ENCODE measurements at regions not wholly inside any gene's neighbourhood (a gene's known extent, or its start where the extent isn't known, plus 50 kb on each side); places are given as distances from the start of the nearest gene placed in this dataset.

DNA sequence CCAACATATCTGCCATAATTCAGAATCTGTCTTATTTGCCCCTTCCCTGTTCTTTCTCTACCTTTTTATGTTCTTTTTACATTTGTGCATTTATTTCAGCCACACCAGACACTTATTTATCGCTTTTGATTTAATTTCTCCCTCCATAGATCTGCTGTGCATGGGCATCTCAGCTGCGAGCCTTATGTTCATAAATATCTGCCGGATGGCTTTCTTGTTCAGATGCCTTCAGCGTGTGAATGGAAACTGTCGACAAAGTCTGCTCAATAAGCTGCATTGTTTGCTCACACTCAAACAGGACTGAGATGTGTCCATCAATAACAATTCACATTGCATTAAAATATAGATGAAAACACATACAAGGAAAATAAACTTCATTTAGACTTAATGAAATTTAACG lies 374.6 kb upstream of the FAT3 start:
- CTCF ChIA-PET = no interaction called here
- H3K27ac ChIP-seq (ENCODE audit: insufficient read depth in 1 of 2, low read depth in 1 of 2, low read length in 2 of 2, poor library complexity in 1 of 2, severe bottlenecking in 2 of 2) = no peak overlapping the region
- DNase-seq = no peak
- no peaks in the 10 kb centered on the region for H3K27me3 ChIP-seq (replicated peaks in 2 of 5; ENCODE audit: control insufficient read depth in 4 of 5, insufficient read depth in 5 of 5, low read length in 4 of 5)
- no peaks in the 10 kb centered on the region for H3K4me1 ChIP-seq (ENCODE audit: control extremely low read depth in 1 of 4, control insufficient read depth in 4 of 4, insufficient read depth in 4 of 4, low read length in 3 of 4)
- H3K36me3 ChIP-seq (ENCODE audit: control insufficient read depth in 4 of 4, insufficient read depth in 4 of 4, low read length in 3 of 4) = no peaks in the 10 kb centered on the region
- 90% methylated on average over 3 of the region's 6 CpGs for WGBS (ENCODE audit: insufficient coverage)
- H3K9me3 ChIP-seq (ENCODE audit: control extremely low read depth in 1 of 5, control insufficient read depth in 4 of 5, insufficient read depth in 2 of 5, low read depth in 1 of 5, low read length in 4 of 5) = no peaks in the 10 kb centered on the region
- POLR2A ChIA-PET = no interaction called here
- H3K4me3 ChIP-seq (ENCODE audit: control insufficient read depth in 1 of 7, extremely low read depth in 1 of 7, insufficient read depth in 4 of 7, low read depth in 2 of 7, low read length in 6 of 7) = no peak overlapping the region

- H3K9me3 ChIP-seq (ENCODE audit: control extremely low read depth in 1 of 5, control insufficient read depth in 4 of 5, insufficient read depth in 2 of 5, low read depth in 1 of 5, low read length in 4 of 5) = no peaks in the 10 kb centered on the region
- no peak overlapping the region for H3K27ac ChIP-seq (ENCODE audit: insufficient read depth in 1 of 2, low read depth in 1 of 2, low read length in 2 of 2, poor library complexity in 1 of 2, severe bottlenecking in 2 of 2)
- H3K36me3 ChIP-seq (ENCODE audit: control insufficient read depth in 4 of 4, insufficient read depth in 4 of 4, low read length in 3 of 4) = no peaks in the 10 kb centered on the region
- WGBS (ENCODE audit: insufficient coverage) = no CpG with 5 or more reads among the region's 2 CpGs
- ChIA-PET POLR2A (interaction anchor here (0.6 kb wide), 1 partner anchor 261 kb away, joined by 5 read pairs; no protein-coding TSS in a partner anchor), CTCF (no interaction called here)
- DNase-seq = no peak
- no peaks in the 10 kb centered on the region for H3K27me3 ChIP-seq (replicated peaks in 2 of 5; ENCODE audit: control insufficient read depth in 4 of 5, insufficient read depth in 5 of 5, low read length in 4 of 5)
- no peak overlapping the region for H3K4me3 ChIP-seq (ENCODE audit: control insufficient read depth in 1 of 7, extremely low read depth in 1 of 7, insufficient read depth in 4 of 7, low read depth in 2 of 7, low read length in 6 of 7)
- no peaks in the 10 kb centered on the region for H3K4me1 ChIP-seq (ENCODE audit: control extremely low read depth in 1 of 4, control insufficient read depth in 4 of 4, insufficient read depth in 4 of 4, low read length in 3 of 4)
Observed at GRCh38 chr11:91846649-91847048, 378.0 kb upstream of the FAT3 start.

DNA sequence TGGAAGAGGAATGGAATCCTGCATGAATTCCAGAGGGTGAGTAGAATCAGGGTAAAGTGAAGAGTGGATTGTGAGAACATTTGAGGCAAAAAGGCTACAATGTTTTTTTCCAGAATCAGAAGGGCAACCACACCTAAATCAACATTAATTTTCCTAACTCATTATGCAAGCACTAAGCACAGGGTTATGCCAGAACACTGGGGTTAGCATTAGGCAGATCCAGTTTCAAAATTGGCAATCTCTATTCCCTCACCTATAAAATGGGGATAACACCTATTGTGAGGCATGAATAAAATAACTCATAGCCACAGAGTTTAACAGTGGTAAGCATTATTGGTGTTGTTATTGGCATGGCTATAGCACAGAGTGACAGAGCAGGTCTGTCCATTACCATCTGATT lies 378.6 kb upstream of the FAT3 start:
- H3K4me3 ChIP-seq (ENCODE audit: control insufficient read depth in 1 of 7, extremely low read depth in 1 of 7, insufficient read depth in 4 of 7, low read depth in 2 of 7, low read length in 6 of 7) = no peak overlapping the region
- no peaks in the 10 kb centered on the region for H3K9me3 ChIP-seq (ENCODE audit: control extremely low read depth in 1 of 5, control insufficient read depth in 4 of 5, insufficient read depth in 2 of 5, low read depth in 1 of 5, low read length in 4 of 5)
- H3K27me3 ChIP-seq (replicated peaks in 2 of 5; ENCODE audit: control insufficient read depth in 4 of 5, insufficient read depth in 5 of 5, low read length in 4 of 5) = no peaks in the 10 kb centered on the region
- POLR2A ChIA-PET = interaction anchor here (0.6 kb wide), 1 partner anchor 261 kb away, joined by 5 read pairs; no protein-coding TSS in a partner anchor
- no peaks in the 10 kb centered on the region for H3K4me1 ChIP-seq (ENCODE audit: control extremely low read depth in 1 of 4, control insufficient read depth in 4 of 4, insufficient read depth in 4 of 4, low read length in 3 of 4)
- no peaks in the 10 kb centered on the region for H3K36me3 ChIP-seq (ENCODE audit: control insufficient read depth in 4 of 4, insufficient read depth in 4 of 4, low read length in 3 of 4)
- CTCF ChIA-PET = no interaction called here
- no peak for DNase-seq
- H3K27ac ChIP-seq (ENCODE audit: insufficient read depth in 1 of 2, low read depth in 1 of 2, low read length in 2 of 2, poor library complexity in 1 of 2, severe bottlenecking in 2 of 2) = no peak overlapping the region

DNA sequence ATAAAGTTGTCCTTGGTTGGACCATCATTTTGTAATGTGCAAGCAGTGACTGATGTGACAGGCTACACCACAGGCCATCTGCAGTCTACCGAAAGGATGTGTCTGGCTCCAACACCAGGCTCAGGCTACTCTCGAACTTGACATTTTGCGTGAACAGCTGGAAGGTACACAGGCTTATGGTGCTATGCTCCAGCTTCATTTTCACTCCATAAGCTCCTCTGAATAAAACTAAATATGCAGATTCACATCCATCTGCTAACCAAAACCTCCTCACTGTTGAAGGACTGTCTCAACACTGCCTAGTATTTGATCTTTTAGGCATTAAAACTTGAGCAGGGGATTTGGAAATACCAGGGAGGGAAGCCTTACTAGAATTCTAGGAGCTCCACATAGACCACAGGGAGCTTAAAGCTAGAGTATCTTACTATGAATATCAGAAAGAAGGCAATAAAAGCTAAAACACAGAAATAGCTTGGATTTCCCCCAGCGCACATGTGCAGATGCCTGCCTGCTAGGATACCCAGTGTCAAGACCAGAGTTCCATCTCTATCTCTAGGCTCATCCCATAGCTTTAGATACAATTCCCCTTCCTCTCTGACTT lies 383.9 kb upstream of the FAT3 start:
- no peaks in the 10 kb centered on the region for H3K9me3 ChIP-seq (ENCODE audit: control extremely low read depth in 1 of 5, control insufficient read depth in 4 of 5, insufficient read depth in 2 of 5, low read depth in 1 of 5, low read length in 4 of 5)

GRCh38 chr11:91837411-91838330 lies 386.9 kb upstream of the FAT3 start:
- Histone ChIP-seq H3K9me3 (ENCODE audit: control extremely low read depth in 1 of 5, control insufficient read depth in 4 of 5, insufficient read depth in 2 of 5, low read depth in 1 of 5, low read length in 4 of 5) (no peaks in the 10 kb centered on the region), H3K27me3 (replicated peaks in 2 of 5; ENCODE audit: control insufficient read depth in 4 of 5, insufficient read depth in 5 of 5, low read length in 4 of 5) (no peaks in the 10 kb centered on the region), H3K4me1 (ENCODE audit: control extremely low read depth in 1 of 4, control insufficient read depth in 4 of 4, insufficient read depth in 4 of 4, low read length in 3 of 4) (no peaks in the 10 kb centered on the region), H3K4me3 (ENCODE audit: control insufficient read depth in 1 of 7, extremely low read depth in 1 of 7, insufficient read depth in 4 of 7, low read depth in 2 of 7, low read length in 6 of 7) (no peak overlapping the region), H3K27ac (ENCODE audit: insufficient read depth in 1 of 2, low read depth in 1 of 2, low read length in 2 of 2, poor library complexity in 1 of 2, severe bottlenecking in 2 of 2) (no peak overlapping the region), H3K36me3 (ENCODE audit: control insufficient read depth in 4 of 4, insufficient read depth in 4 of 4, low read length in 3 of 4) (no peaks in the 10 kb centered on the region)
- no CpG with 5 or more reads among the region's 2 CpGs for WGBS (ENCODE audit: insufficient coverage)
- ChIA-PET POLR2A (no interaction called here), CTCF (no interaction called here)
- no peak for DNase-seq

More for the DNA sequence above, 383.9 kb upstream of the FAT3 start:
- H3K27me3 ChIP-seq (replicated peaks in 2 of 5; ENCODE audit: control insufficient read depth in 4 of 5, insufficient read depth in 5 of 5, low read length in 4 of 5) = no peaks in the 10 kb centered on the region
- CTCF ChIA-PET = no interaction called here
- DNase-seq = no peak
- 97% methylated on average over 4 of the region's 4 CpGs for WGBS (ENCODE audit: insufficient coverage)
- no peak overlapping the region for H3K4me3 ChIP-seq (ENCODE audit: control insufficient read depth in 1 of 7, extremely low read depth in 1 of 7, insufficient read depth in 4 of 7, low read depth in 2 of 7, low read length in 6 of 7)
- H3K4me1 ChIP-seq (ENCODE audit: control extremely low read depth in 1 of 4, control insufficient read depth in 4 of 4, insufficient read depth in 4 of 4, low read length in 3 of 4) = no peaks in the 10 kb centered on the region
- no peak overlapping the region for H3K27ac ChIP-seq (ENCODE audit: insufficient read depth in 1 of 2, low read depth in 1 of 2, low read length in 2 of 2, poor library complexity in 1 of 2, severe bottlenecking in 2 of 2)
- POLR2A ChIA-PET = no interaction called here
- no peaks in the 10 kb centered on the region for H3K36me3 ChIP-seq (ENCODE audit: control insufficient read depth in 4 of 4, insufficient read depth in 4 of 4, low read length in 3 of 4)

- Histone ChIP-seq H3K36me3 (ENCODE audit: control insufficient read depth in 4 of 4, insufficient read depth in 4 of 4, low read length in 3 of 4) (no peaks in the 10 kb centered on the region), H3K9me3 (ENCODE audit: control extremely low read depth in 1 of 5, control insufficient read depth in 4 of 5, insufficient read depth in 2 of 5, low read depth in 1 of 5, low read length in 4 of 5) (no peaks in the 10 kb centered on the region), H3K27me3 (replicated peaks in 2 of 5; ENCODE audit: control insufficient read depth in 4 of 5, insufficient read depth in 5 of 5, low read length in 4 of 5) (no peaks in the 10 kb centered on the region), H3K27ac (ENCODE audit: insufficient read depth in 1 of 2, low read depth in 1 of 2, low read length in 2 of 2, poor library complexity in 1 of 2, severe bottlenecking in 2 of 2) (no peak overlapping the region), H3K4me3 (ENCODE audit: control insufficient read depth in 1 of 7, extremely low read depth in 1 of 7, insufficient read depth in 4 of 7, low read depth in 2 of 7, low read length in 6 of 7) (no peak overlapping the region), H3K4me1 (ENCODE audit: control extremely low read depth in 1 of 4, control insufficient read depth in 4 of 4, insufficient read depth in 4 of 4, low read length in 3 of 4) (no peaks in the 10 kb centered on the region)
- POLR2A ChIA-PET = no interaction called here
- DNase-seq = no peak
- no CpG with 5 or more reads among the region's 3 CpGs for WGBS (ENCODE audit: insufficient coverage)
- CTCF ChIA-PET = no interaction called here
Observed at GRCh38 chr11:91835051-91835560, 389.5 kb upstream of the FAT3 start.

- no peaks in the 10 kb centered on the region for H3K27me3 ChIP-seq (replicated peaks in 2 of 5; ENCODE audit: control insufficient read depth in 4 of 5, insufficient read depth in 5 of 5, low read length in 4 of 5)
- CTCF ChIA-PET = no interaction called here
- POLR2A ChIA-PET = no interaction called here
- H3K27ac ChIP-seq (ENCODE audit: insufficient read depth in 1 of 2, low read depth in 1 of 2, low read length in 2 of 2, poor library complexity in 1 of 2, severe bottlenecking in 2 of 2) = no peak overlapping the region
- no peaks in the 10 kb centered on the region for H3K4me1 ChIP-seq (ENCODE audit: control extremely low read depth in 1 of 4, control insufficient read depth in 4 of 4, insufficient read depth in 4 of 4, low read length in 3 of 4)
- no peaks in the 10 kb centered on the region for H3K36me3 ChIP-seq (ENCODE audit: control insufficient read depth in 4 of 4, insufficient read depth in 4 of 4, low read length in 3 of 4)
- no peak for DNase-seq
- WGBS (ENCODE audit: insufficient coverage) = 93% methylated on average over 2 of the region's 4 CpGs
- H3K4me3 ChIP-seq (ENCODE audit: control insufficient read depth in 1 of 7, extremely low read depth in 1 of 7, insufficient read depth in 4 of 7, low read depth in 2 of 7, low read length in 6 of 7) = no peak overlapping the region
- H3K9me3 ChIP-seq (ENCODE audit: control extremely low read depth in 1 of 5, control insufficient read depth in 4 of 5, insufficient read depth in 2 of 5, low read depth in 1 of 5, low read length in 4 of 5) = no peaks in the 10 kb centered on the region
Observed at GRCh38 chr11:91828901-91829300, 395.7 kb upstream of the FAT3 start.
